Retina (tissue), 1 donor: ENCODE measurements at regions not wholly inside any gene's neighbourhood (a gene's known extent, or its start where the extent isn't known, plus 50 kb on each side); places are given as distances from the start of the nearest gene placed in this dataset.

ENCODE experiments used
- DNase-seq: peaks from one replicate; pipeline ENCODE4 v3.0.0-alpha.2; 2016

- DNase-seq: peak; percentile 67
Observed at GRCh38 chr13:97139691-97140090, 82.4 kb upstream of the MBNL2 start.

GRCh38 chr13:97140131-97140530 is 82.0 kb upstream of the MBNL2 start:
- no peak for DNase-seq

- no peak for DNase-seq
Observed at GRCh38 chr13:97140611-97141010, 81.5 kb upstream of the MBNL2 start.

GRCh38 chr13:97141097-97141496 is 81.0 kb upstream of the MBNL2 start:
- DNase-seq: no peak

- no peak for DNase-seq
Observed at GRCh38 chr13:97141564-97142005, 80.5 kb upstream of the MBNL2 start.

- no peak for DNase-seq
Observed at GRCh38 chr13:97142452-97142851, 79.7 kb upstream of the MBNL2 start.

- no peak for DNase-seq
Observed at GRCh38 chr13:97145057-97145456, 77.1 kb upstream of the MBNL2 start.

- no peak for DNase-seq
Observed at GRCh38 chr13:97148894-97149293, 73.2 kb upstream of the MBNL2 start.

- DNase-seq: no peak
Observed at GRCh38 chr13:97160421-97160820, 61.7 kb upstream of the MBNL2 start.

GRCh38 chr13:97161582-97162231 is 60.4 kb upstream of the MBNL2 start:
- no peak for DNase-seq

GRCh38 chr13:97165502-97166425 is 56.4 kb upstream of the MBNL2 start:
- no peak for DNase-seq

- no peak for DNase-seq
Observed at GRCh38 chr13:97171136-97171535, 51.0 kb upstream of the MBNL2 start.
